Sciatic nerve (tissue), 2 donors: ENCODE measurements at regions not wholly inside any gene's neighbourhood (a gene's known extent, or its start where the extent isn't known, plus 50 kb on each side); places are given as distances from the start of the nearest gene placed in this dataset.

Source experiments
- ATAC-seq: fragments of 200-7000 bp; cut with Tn5 transposase; one replicate; pipeline ENCODE4 v1.9.1; 2020; ENCODE audit warnings: mild to moderate bottlenecking, moderate library complexity
- DNase-seq: peaks from one replicate; pipeline ENCODE4 v3.0.0-alpha.2; 2020; ENCODE audit warnings: low spot score
- intact Hi-C: fragments of 100-400 bp; cut with DNase I; formaldehyde crosslinking; loops from one replicate; pipeline ENCODE4 v1.14.2; 2022
- donor health status: DM: no; HTN: no; CAD: no.
- donor health status: DM: no; HTN: no; CAD: no.

- intact Hi-C loops: no loop called here
- DNase-seq (no peak), ATAC-seq (no peak)
These were observed 166.0 kb upstream of the FAM98A start for GRCh38 chr2:33765122-33765521.

DNA sequence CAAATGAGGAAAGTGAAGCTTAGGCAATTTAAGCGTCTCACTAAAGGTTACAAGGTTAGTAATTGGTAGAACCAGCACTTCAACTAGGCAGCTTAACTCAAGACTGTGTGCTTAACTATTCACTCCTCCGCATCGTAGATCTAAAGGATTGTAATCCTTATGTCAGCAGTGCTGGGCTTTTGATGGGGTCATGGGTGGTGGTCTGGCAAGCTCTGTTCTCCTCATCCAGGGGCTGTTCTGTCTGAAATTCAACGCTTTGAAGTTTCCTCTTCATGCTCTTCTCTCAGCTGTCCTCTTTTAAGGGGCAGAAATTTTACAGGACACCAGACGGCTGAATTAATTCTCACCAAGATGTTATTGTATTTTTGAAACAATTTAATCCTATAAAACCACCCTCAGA, 165.5 kb upstream of the FAM98A start:
- ATAC-seq (no peak), DNase-seq (no peak)
- intact Hi-C loops: no loop called here

DNA sequence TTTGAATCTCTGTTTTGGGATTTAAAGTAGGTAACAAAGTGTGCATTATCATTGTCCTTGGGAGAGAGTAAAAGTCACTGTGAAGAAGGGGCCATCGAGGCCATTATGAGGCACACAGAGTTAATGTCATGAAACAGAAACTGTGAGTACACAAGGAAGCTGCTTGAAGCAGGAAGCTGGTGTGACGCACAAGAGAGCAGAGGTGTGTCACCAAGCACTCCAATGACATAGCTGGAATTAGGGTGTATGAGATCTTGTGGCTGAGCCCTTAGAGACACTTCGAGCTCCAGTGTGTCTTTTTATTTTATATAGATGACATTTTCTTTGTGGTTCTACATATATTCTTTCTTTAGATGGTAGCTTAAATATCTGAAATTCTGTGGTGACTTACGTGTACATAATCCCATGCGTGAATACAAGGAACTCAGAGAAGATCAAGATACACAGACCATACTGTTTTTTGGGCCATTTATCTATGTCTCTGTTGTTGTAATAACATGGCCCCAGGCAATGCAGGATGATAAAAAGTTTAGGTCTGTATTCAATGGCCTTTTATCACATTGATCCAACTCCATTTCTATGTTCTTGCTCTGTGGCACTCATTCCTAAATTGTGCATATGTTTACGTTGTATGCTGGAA, 164.7 kb upstream of the FAM98A start:
- DNase-seq (no peak), ATAC-seq (no peak)
- intact Hi-C loops: no loop called here

- intact Hi-C loops: no loop called here
- DNase-seq: no peak
- no peak for ATAC-seq
These were observed 163.5 kb upstream of the FAM98A start for GRCh38 chr2:33762636-33763035.

GRCh38 chr2:33746208-33746800, 147.2 kb upstream of the FAM98A start:
- ATAC-seq: no peak
- DNase-seq: no peak
- intact Hi-C loops: no loop called here

DNA sequence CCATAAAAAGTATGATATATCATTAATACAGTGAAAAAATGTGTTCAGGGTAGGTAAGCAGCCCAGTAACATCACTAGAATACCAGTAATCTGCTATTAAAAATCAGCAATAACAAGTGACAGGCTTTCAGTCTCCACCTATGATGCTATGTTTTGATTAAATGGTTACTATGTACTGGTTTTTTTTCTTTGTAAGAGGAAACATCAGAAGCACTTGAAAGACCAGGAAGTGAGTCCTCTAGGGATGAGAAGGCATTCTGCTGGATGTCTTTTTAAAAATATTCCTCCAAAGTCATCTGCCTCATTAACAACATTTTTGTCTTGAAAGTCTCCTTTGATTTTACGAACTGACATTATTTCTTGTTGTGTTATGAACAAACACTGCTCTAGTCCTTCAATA, 136.0 kb upstream of the FAM98A start:
- no peak for DNase-seq
- no peak for ATAC-seq
- intact Hi-C loops: no loop called here

- DNase-seq: no peak
- no peak for ATAC-seq
- intact Hi-C loops: no loop called here
These were observed 131.7 kb upstream of the FAM98A start for GRCh38 chr2:33730804-33731203.

DNA sequence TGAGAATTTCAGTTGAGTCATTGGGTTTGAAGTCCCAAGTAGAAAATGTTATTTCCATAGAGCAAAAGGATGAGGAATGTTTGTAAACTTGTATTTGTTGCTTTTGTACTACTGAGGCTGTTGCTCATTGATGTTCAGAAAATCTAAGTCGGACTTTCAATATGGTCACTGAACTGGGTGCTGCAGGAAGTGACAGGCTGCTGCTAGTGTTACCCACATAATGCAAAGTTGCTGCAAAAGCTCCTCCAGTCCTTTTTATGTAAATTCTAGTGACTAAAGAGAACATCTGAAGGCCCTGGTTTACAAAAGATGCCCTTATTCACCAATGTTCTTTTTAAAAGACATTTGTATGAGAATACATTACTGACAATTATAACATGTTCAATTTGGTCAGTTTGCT, 131.1 kb upstream of the FAM98A start:
- intact Hi-C loops: no loop called here
- ATAC-seq: no peak
- DNase-seq: no peak

DNA sequence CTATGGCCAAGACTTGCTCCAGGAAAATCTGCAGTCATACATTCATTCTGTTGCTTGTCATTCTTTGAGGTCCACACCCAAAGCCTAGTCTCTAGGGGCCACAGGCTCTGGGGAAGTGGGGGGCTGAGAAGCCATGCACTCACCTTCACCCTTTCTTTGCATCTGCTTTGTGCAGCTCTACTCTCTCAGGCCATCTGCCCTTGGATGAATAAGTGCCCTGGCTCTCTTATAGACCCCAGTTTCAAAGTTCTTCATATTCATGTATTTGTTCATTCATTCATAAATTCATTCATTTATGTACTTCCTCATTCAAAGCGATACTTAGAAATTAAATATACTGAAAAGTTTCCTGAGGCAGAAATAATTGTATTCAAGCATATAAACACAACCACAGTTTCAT, 130.3 kb upstream of the FAM98A start:
- intact Hi-C loops: no loop called here
- ATAC-seq: no peak
- DNase-seq: no peak

DNA sequence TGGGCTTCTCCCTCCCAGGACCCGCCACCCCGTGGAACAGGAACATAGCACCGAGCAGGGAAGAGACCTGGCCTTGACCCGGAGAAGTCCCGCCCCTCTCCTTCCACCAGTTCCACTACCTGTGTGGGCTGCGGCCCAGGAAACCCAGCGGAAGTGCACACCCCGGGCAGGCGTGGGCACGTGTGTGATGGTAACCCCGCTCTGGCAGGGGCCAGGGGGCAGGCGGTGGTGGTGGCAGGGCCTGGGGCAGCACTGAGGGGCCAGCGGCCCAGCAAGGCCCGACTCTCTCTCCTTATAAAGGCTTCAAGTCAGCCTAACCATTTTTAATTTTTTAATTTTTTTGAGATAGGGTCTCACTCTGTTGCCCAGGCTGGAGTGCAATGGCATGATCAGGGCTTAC, 129.0 kb upstream of the FAM98A start:
- ATAC-seq (no peak), DNase-seq (no peak)
- intact Hi-C loops: no loop called here

- DNase-seq (no peak), ATAC-seq (no peak)
- intact Hi-C loops: no loop called here
These were observed 128.4 kb upstream of the FAM98A start for GRCh38 chr2:33727361-33728032.

DNA sequence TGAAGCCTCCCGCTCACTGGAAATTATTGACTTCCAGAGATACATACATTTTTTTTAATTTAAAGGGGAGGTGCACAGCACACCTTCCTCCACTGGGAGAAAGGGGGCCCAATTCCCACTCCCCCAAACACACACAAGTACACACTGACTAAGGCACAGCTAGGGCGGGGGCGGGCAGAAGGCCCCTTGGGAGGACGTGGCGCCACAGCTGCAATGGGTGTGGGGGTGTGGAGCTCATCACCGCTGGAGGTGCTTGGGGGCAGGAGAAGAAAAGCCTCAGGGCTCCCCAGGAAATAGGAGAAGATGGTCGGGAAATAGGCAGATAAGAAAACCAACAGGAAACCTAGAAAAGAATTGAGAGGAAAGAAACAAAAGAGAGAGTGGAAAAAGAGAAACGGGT, 127.3 kb upstream of the FAM98A start:
- intact Hi-C loops: no loop called here
- DNase-seq: no peak
- ATAC-seq: no peak

- DNase-seq (no peak), ATAC-seq (no peak)
- intact Hi-C loops: loop anchor here (5.0 kb wide), 1 partner anchor 1289 kb away; no protein-coding TSS in a partner anchor
These were observed 124.2 kb upstream of the FAM98A start for GRCh38 chr2:33723329-33723728.

DNA sequence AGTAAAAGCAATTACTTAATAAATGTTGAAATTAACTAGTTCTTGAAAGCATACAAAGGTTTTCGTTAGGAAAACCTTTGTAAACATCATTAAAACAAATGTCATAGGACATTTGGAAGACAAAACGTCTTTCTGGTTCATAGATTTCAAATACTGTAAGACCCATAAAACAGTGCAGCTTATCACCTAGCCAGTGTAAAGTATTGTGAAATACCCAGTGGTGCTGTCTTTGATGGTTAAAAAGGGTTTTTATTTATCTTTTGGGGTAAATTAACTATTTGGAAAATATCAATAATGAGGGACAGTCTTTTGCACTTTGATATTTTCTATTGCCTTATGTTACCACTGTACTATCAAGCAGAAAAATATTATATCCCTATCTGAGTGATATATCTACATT, 120.0 kb upstream of the FAM98A start:
- no peak for ATAC-seq
- intact Hi-C loops: no loop called here
- no peak for DNase-seq

DNA sequence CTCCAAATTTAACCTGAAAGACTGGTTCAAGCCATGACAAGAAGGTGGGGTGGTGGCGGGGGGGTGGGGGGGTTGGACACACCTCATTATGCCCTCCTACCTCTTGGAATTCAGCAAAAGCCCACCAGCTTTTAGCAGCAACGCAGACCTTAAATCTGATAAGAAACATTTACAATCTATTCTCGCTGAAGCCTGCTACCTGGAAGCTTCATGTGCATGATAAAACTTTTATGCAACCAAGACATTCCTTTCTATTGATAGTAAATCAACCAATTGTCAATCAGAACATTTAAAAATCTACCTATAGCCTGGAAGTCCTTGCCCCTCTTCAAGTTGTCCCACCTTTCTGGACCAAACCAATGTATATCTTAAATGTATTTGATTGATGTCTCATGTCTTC, 113.6 kb upstream of the FAM98A start:
- DNase-seq (no peak), ATAC-seq (no peak)
- intact Hi-C loops: no loop called here

- no peak for ATAC-seq
These were observed 110.9 kb upstream of the FAM98A start for GRCh38 chr2:33709951-33710350.

DNA sequence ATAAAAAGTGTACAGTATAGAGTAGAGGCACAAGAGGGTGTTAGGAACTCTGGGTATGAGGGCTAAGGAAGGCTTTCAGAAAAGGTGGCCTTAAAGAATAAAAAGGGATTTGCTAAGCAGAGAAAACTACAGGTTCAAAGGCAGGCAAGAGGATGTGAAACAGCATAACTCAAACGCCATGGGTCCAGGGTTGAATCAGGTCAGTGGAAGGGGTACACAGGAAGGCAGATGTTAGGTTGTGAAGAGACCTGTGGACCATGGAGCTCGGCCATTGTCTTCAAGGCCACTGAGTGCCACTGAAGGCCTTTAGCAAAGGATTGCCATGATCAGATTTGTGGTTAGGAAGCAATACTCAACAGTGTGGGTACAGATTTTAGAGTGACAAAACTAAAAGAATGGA, 108.2 kb upstream of the FAM98A start:
- ATAC-seq: no peak
- DNase-seq: no peak
- intact Hi-C loops: no loop called here

More at GRCh38 chr2:33709951-33710350, 110.9 kb upstream of the FAM98A start:
- DNase-seq: no peak
- intact Hi-C loops: no loop called here

DNA sequence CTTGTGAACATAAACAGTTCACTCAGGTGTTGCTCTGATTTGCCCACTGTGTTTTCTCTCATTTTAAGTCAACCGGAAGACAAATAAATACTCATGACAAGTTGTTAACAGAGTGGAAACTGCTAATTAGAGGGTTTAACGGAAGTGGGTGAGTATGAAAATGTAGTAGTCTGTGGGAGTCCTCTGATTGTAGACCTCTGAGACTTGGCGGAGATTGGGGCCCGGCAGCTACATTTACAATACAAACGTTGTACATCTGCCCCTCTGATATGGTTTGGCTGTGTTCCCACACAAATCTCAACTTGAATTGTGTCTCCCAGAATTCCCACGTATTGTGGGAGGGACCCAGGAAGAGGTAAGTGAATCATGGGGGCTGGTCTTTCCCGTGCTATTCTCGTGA, 107.3 kb upstream of the FAM98A start:
- intact Hi-C loops: no loop called here
- no peak for DNase-seq
- ATAC-seq: no peak

GRCh38 chr2:33704406-33704855, 105.3 kb upstream of the FAM98A start:
- intact Hi-C loops: no loop called here
- ATAC-seq (no peak), DNase-seq (no peak)

- ATAC-seq: no peak
- intact Hi-C loops: no loop called here
- no peak for DNase-seq
These were observed 97.1 kb upstream of the FAM98A start for GRCh38 chr2:33696234-33696633.

- no peak for ATAC-seq
- intact Hi-C loops: no loop called here
- DNase-seq: no peak
These were observed 95.8 kb upstream of the FAM98A start for GRCh38 chr2:33694904-33695303.
